WTC11 (cell line): ENCODE measurements at regions not wholly inside any gene's neighbourhood (a gene's known extent, or its start where the extent isn't known, plus 50 kb on each side); places are given as distances from the start of the nearest gene placed in this dataset.

Experiments
- ATAC-seq: fragments of 200-7000 bp; cut with Tn5 transposase; 2 replicates; pipeline ENCODE4 v1.10.0; 2021; ENCODE audit warnings: mild to moderate bottlenecking, moderate library complexity
- CTCF ChIA-PET: fragments of 300-600 bp; sonication (Branson Sonifier 250); formaldehyde crosslinking; loops from one replicate; lab custom pipeline; 2021; ENCODE audit warnings: antibody characterized with exemption; lab: Charles Lee
- POLR2A ChIA-PET: fragments of 350-600 bp; sonication (Branson Sonifier 250); formaldehyde crosslinking; loops from one replicate; lab custom pipeline; 2021; ENCODE audit warnings: antibody characterized with exemption; lab: Charles Lee
- DNase-seq: peaks from one replicate; pipeline ENCODE4 v3.0.0; 2021; ENCODE audit warnings: low spot score
- H3K27ac Mint-ChIP-seq: 2 replicates; pipeline ENCODE4 v1.8.0; 2021; ENCODE audit warnings: mixed read lengths
- H3K27me3 Mint-ChIP-seq: 2 replicates; pipeline ENCODE4 v1.8.0; 2021; ENCODE audit warnings: low read depth, mild to moderate bottlenecking, moderate library complexity, mixed read lengths
- H3K36me3 Mint-ChIP-seq: 2 replicates; pipeline ENCODE4 v1.8.0; 2021; ENCODE audit warnings: mixed read lengths
- H3K4me1 Mint-ChIP-seq: 2 replicates; pipeline ENCODE4 v1.8.0; 2022; ENCODE audit warnings: mixed read lengths
- H3K4me3 Mint-ChIP-seq: 2 replicates; pipeline ENCODE4 v1.8.0; 2021; ENCODE audit warnings: mild to moderate bottlenecking, moderate library complexity, mixed read lengths
- H3K9me3 Mint-ChIP-seq: 2 replicates; pipeline ENCODE4 v1.8.0; 2021; ENCODE audit warnings: mixed read lengths
- ELF4 ChIP-seq: sonication (generic); formaldehyde crosslinking; IDR thresholded peaks from 2 replicates; pipeline ENCODE4 v1.8.1; 2022; ENCODE audit warnings: low read depth, mild to moderate bottlenecking, moderate library complexity, missing genetic modification reagents
- EMX1 ChIP-seq: fragments of 250-450 bp; sonication (Bioruptor Pico); IDR thresholded peaks from 2 replicates; pipeline ENCODE4 v1.8.0; 2021; ENCODE audit warnings: mild to moderate bottlenecking
- FOXP1 ChIP-seq: sonication (generic); formaldehyde crosslinking; IDR thresholded peaks from 2 replicates; pipeline ENCODE4 v1.8.0; 2022; ENCODE audit warnings: missing genetic modification reagents, mild to moderate bottlenecking, moderate library complexity, borderline replicate concordance
- JAZF1 ChIP-seq: fragments of 250-450 bp; sonication (Bioruptor Pico); IDR thresholded peaks from 2 replicates; pipeline ENCODE4 v1.9.0; 2021; ENCODE audit warnings: moderate library complexity, mild to moderate bottlenecking, inconsistent platforms
- TEAD4 ChIP-seq: sonication (generic); formaldehyde crosslinking; IDR thresholded peaks from 2 replicates; pipeline ENCODE4 v1.8.0; 2022; ENCODE audit warnings: mild to moderate bottlenecking, missing genetic modification reagents
- ZNF219 ChIP-seq: sonication (generic); formaldehyde crosslinking; IDR thresholded peaks from 2 replicates; pipeline ENCODE4 v1.8.0; 2023; ENCODE audit warnings: missing genetic modification reagents, mild to moderate bottlenecking, borderline replicate concordance
- ZNF263 ChIP-seq: sonication (generic); formaldehyde crosslinking; IDR thresholded peaks from 2 replicates; pipeline ENCODE4 v1.8.1; 2022; ENCODE audit warnings: low read depth, mild to moderate bottlenecking, moderate library complexity, missing genetic modification reagents
- ZNF671 ChIP-seq: fragments of 250-450 bp; sonication (Bioruptor Pico); IDR thresholded peaks from 2 replicates; pipeline ENCODE4 v1.8.0; 2021; ENCODE audit warnings: mild to moderate bottlenecking
- TF ChIP-seq, protein P1 (sequence below): sonication (generic); formaldehyde crosslinking; conservative IDR thresholded peaks from 2 replicates; pipeline ENCODE4 v1.8.1; 2023; ENCODE audit warnings: mild to moderate bottlenecking, low read depth, missing genetic modification reagents, moderate library complexity
- TF ChIP-seq, protein P2 (sequence below): sonication (generic); formaldehyde crosslinking; IDR thresholded peaks from 2 replicates; pipeline ENCODE4 v1.8.0; 2023; ENCODE audit warnings: missing genetic modification reagents, mild to moderate bottlenecking, borderline replicate concordance
- TF ChIP-seq, protein P3 (sequence below): fragments of 250-450 bp; sonication (Bioruptor Pico); IDR thresholded peaks from 2 replicates; pipeline ENCODE4 v1.8.0; 2021; ENCODE audit warnings: mild to moderate bottlenecking
- TF ChIP-seq, protein P4 (sequence below): sonication (generic); formaldehyde crosslinking; IDR thresholded peaks from 2 replicates; pipeline ENCODE4 v1.8.1; 2022; ENCODE audit warnings: low read depth, mild to moderate bottlenecking, moderate library complexity, missing genetic modification reagents, borderline replicate concordance
- TF ChIP-seq, protein P5 (sequence below): sonication (generic); formaldehyde crosslinking; IDR thresholded peaks from 2 replicates; pipeline ENCODE4 v1.8.1; 2022; ENCODE audit warnings: mild to moderate bottlenecking, moderate library complexity, missing genetic modification reagents
- TF ChIP-seq, protein P6 (sequence below): sonication (generic); formaldehyde crosslinking; IDR thresholded peaks from 2 replicates; pipeline ENCODE4 v1.8.1; 2023; ENCODE audit warnings: mild to moderate bottlenecking, missing genetic modification reagents

DNA sequence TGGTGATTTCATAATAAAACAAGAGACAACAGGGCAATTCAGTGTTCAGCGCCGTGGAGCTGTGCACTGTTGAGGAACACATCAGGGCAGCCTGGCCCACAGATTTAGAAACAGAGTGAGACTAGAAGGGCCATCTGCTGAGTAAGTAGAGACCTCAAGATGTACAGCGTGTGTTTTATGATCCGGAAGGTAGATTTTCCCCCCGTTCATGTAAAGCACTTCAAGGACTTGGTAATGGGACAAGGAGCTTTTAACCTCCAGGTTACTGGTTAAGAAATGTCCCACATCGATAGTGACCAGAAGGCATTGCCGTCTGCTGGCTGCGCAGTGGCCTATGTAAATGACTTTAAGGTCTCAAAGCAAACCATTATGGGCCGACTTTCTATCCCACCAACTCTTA lies 1057.7 kb upstream of the EEF2KMT start (continued):
- TF ChIP-seq, protein P1, sequence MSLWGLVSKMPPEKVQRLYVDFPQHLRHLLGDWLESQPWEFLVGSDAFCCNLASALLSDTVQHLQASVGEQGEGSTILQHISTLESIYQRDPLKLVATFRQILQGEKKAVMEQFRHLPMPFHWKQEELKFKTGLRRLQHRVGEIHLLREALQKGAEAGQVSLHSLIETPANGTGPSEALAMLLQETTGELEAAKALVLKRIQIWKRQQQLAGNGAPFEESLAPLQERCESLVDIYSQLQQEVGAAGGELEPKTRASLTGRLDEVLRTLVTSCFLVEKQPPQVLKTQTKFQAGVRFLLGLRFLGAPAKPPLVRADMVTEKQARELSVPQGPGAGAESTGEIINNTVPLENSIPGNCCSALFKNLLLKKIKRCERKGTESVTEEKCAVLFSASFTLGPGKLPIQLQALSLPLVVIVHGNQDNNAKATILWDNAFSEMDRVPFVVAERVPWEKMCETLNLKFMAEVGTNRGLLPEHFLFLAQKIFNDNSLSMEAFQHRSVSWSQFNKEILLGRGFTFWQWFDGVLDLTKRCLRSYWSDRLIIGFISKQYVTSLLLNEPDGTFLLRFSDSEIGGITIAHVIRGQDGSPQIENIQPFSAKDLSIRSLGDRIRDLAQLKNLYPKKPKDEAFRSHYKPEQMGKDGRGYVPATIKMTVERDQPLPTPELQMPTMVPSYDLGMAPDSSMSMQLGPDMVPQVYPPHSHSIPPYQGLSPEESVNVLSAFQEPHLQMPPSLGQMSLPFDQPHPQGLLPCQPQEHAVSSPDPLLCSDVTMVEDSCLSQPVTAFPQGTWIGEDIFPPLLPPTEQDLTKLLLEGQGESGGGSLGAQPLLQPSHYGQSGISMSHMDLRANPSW, result no peak
- TF ChIP-seq, protein P2, sequence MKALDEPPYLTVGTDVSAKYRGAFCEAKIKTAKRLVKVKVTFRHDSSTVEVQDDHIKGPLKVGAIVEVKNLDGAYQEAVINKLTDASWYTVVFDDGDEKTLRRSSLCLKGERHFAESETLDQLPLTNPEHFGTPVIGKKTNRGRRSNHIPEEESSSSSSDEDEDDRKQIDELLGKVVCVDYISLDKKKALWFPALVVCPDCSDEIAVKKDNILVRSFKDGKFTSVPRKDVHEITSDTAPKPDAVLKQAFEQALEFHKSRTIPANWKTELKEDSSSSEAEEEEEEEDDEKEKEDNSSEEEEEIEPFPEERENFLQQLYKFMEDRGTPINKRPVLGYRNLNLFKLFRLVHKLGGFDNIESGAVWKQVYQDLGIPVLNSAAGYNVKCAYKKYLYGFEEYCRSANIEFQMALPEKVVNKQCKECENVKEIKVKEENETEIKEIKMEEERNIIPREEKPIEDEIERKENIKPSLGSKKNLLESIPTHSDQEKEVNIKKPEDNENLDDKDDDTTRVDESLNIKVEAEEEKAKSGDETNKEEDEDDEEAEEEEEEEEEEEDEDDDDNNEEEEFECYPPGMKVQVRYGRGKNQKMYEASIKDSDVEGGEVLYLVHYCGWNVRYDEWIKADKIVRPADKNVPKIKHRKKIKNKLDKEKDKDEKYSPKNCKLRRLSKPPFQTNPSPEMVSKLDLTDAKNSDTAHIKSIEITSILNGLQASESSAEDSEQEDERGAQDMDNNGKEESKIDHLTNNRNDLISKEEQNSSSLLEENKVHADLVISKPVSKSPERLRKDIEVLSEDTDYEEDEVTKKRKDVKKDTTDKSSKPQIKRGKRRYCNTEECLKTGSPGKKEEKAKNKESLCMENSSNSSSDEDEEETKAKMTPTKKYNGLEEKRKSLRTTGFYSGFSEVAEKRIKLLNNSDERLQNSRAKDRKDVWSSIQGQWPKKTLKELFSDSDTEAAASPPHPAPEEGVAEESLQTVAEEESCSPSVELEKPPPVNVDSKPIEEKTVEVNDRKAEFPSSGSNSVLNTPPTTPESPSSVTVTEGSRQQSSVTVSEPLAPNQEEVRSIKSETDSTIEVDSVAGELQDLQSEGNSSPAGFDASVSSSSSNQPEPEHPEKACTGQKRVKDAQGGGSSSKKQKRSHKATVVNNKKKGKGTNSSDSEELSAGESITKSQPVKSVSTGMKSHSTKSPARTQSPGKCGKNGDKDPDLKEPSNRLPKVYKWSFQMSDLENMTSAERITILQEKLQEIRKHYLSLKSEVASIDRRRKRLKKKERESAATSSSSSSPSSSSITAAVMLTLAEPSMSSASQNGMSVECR, result no peak
- no peak for TF ChIP-seq ZNF219 (CRISPR knock-in tag)
- no peak for TF ChIP-seq FOXP1
- no peak for TF ChIP-seq ZNF263 (CRISPR knock-in tag)
- no peak for TF ChIP-seq ZNF671 (CRISPR knock-in tag)
- TF ChIP-seq, all 79 proteins: peak for 0

DNA sequence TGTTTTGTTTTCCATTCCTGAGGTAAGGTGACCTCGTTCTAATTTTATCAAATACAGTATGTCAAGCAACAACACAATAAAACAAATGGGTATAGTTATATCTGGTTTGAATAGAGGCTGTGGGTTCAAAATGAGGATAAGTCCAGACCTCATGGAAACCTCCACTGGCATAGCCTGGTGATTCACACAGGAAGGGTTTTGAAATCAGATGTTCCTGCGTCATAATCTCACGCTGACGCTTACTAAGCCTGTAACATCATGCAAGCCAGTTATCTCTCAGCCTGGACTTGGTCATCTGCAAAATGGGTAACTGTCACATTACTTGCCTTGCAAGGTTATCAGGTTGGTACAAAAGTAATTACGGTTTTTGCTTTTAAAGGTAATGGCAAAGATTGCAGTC lies 1056.3 kb upstream of the EEF2KMT start:
- ChIA-PET CTCF (no interaction called here), POLR2A (no interaction called here)
- Mint-ChIP-seq H3K4me3 (no peak overlapping the region), H3K36me3 (peaks cover 67% of the 10 kb centered on the region), H3K27me3 (peaks cover 8% of the 10 kb centered on the region), H3K9me3 (peaks cover 79% of the 10 kb centered on the region)
- DNase-seq, result no peak
- ATAC-seq, result no peak
- TF ChIP-seq EMX1 (CRISPR knock-in tag) (no peak), TEAD4 (CRISPR knock-in tag) (no peak), ELF4 (CRISPR knock-in tag) (no peak)
- TF ChIP-seq, protein P3, sequence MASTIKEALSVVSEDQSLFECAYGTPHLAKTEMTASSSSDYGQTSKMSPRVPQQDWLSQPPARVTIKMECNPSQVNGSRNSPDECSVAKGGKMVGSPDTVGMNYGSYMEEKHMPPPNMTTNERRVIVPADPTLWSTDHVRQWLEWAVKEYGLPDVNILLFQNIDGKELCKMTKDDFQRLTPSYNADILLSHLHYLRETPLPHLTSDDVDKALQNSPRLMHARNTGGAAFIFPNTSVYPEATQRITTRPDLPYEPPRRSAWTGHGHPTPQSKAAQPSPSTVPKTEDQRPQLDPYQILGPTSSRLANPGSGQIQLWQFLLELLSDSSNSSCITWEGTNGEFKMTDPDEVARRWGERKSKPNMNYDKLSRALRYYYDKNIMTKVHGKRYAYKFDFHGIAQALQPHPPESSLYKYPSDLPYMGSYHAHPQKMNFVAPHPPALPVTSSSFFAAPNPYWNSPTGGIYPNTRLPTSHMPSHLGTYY (CRISPR knock-in tag), result no peak
- TF ChIP-seq, protein P4, sequence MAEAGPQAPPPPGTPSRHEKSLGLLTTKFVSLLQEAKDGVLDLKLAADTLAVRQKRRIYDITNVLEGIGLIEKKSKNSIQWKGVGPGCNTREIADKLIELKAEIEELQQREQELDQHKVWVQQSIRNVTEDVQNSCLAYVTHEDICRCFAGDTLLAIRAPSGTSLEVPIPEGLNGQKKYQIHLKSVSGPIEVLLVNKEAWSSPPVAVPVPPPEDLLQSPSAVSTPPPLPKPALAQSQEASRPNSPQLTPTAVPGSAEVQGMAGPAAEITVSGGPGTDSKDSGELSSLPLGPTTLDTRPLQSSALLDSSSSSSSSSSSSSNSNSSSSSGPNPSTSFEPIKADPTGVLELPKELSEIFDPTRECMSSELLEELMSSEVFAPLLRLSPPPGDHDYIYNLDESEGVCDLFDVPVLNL (CRISPR knock-in tag), result no peak
- TF ChIP-seq, protein P5, sequence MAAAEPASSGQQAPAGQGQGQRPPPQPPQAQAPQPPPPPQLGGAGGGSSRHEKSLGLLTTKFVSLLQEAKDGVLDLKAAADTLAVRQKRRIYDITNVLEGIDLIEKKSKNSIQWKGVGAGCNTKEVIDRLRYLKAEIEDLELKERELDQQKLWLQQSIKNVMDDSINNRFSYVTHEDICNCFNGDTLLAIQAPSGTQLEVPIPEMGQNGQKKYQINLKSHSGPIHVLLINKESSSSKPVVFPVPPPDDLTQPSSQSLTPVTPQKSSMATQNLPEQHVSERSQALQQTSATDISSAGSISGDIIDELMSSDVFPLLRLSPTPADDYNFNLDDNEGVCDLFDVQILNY (CRISPR knock-in tag), result no peak
- TF ChIP-seq, all 79 proteins: peak for 0
- no peak overlapping the region for H3K27ac Mint-ChIP-seq
- no peaks in the 10 kb centered on the region for H3K4me1 Mint-ChIP-seq

DNA sequence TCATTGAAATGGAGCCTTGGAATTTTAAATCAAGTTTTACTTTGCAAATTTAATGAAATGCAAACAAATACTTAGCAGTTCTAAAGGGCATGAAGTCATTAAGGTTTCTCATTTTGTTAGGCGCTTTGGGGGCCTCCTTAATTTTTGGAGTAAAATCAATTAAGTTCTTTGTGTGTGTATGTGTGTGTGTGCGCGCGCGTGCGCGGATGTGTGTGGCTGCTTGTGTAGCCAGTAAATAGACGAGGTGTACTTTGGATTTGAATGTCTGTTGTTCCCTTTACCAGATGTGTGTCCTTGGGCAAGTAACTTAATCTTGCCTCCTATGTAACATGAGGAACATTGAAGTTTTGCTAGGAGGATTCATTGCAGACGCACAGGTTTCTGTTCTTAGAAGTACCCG lies 1051.4 kb upstream of the EEF2KMT start:
- Mint-ChIP-seq H3K36me3 (peaks cover 75% of the 10 kb centered on the region), H3K4me3 (no peak overlapping the region), H3K27me3 (peaks cover 6% of the 10 kb centered on the region), H3K27ac (no peak overlapping the region), H3K9me3 (peaks cover 90% of the 10 kb centered on the region), H3K4me1 (no peaks in the 10 kb centered on the region)
- ChIA-PET CTCF (no interaction called here), POLR2A (no interaction called here)
- TF ChIP-seq TEAD4 (CRISPR knock-in tag), result no peak
- TF ChIP-seq, protein P6, sequence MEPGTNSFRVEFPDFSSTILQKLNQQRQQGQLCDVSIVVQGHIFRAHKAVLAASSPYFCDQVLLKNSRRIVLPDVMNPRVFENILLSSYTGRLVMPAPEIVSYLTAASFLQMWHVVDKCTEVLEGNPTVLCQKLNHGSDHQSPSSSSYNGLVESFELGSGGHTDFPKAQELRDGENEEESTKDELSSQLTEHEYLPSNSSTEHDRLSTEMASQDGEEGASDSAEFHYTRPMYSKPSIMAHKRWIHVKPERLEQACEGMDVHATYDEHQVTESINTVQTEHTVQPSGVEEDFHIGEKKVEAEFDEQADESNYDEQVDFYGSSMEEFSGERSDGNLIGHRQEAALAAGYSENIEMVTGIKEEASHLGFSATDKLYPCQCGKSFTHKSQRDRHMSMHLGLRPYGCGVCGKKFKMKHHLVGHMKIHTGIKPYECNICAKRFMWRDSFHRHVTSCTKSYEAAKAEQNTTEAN (CRISPR knock-in tag), result no peak
- no peak for TF ChIP-seq JAZF1 (CRISPR knock-in tag)
- ATAC-seq (no peak), DNase-seq (no peak)
